Endothelial cell of umbilical vein (primary cell): ENCODE measurements at regions not wholly inside any gene's neighbourhood (a gene's known extent, or its start where the extent isn't known, plus 50 kb on each side); places are given as distances from the start of the nearest gene placed in this dataset.

ENCODE experiments used
- BruUV-seq: library from RNA; stranded (reverse); fragments of 400-500 nt; replicated peaks from 2 replicates; lab custom pipeline; 2021; lab: Mats Ljungman, UMichigan
- CTCF ChIA-PET: fragments of 300-600, 350-600 bp; sonication (Branson Sonifier 250); formaldehyde crosslinking; loops from one replicate; lab custom pipeline; 2021; ENCODE audit warnings: antibody characterized with exemption, inconsistent platforms; lab: Charles Lee
- POLR2A ChIA-PET: fragments of 300-600, 350-600 bp; sonication (Branson Sonifier 250); formaldehyde crosslinking; loops from one replicate; lab custom pipeline; 2021; ENCODE audit warnings: antibody characterized with exemption, inconsistent platforms; lab: Charles Lee
- DNase-seq: peaks from one replicate; pipeline ENCODE4 v3.0.0-alpha.2; 2011; ENCODE audit warnings: low read depth, low spot score
- FAIRE-seq: peaks from 2 replicates; lab custom pipeline; 2011; peaks lifted over from hg19 to GRCh38; lab: Jason Lieb, UNC
- H2AFZ ChIP-seq: 2 replicates; pipeline ENCODE4 v1.6.0; 2012; ENCODE audit warnings: low read depth, low read length, control low read depth, inconsistent platforms
- H3K27ac ChIP-seq: 2 replicates; pipeline ENCODE4 v1.5.1; 2011; ENCODE audit warnings: low read depth, mild to moderate bottlenecking, control low read depth, low read length, moderate library complexity; ENCODE audit not compliant: insufficient read depth
- H3K27me3 ChIP-seq, 2 experiments: 2 replicates each; pipeline versions ENCODE4 v1.6.0 to v1.6.1; 2011; ENCODE audit warnings: low read length in 2 of 2, mixed read lengths in 1 of 2; ENCODE audit not compliant: control insufficient read depth in 2 of 2, insufficient read depth in 2 of 2
- H3K36me3 ChIP-seq, 2 experiments: 2 replicates in 1 of 2; 3 replicates in 1 of 2; pipeline ENCODE4 v1.5.1; 2011; ENCODE audit warnings: low read length in 2 of 2, mild to moderate bottlenecking in 1 of 2, moderate library complexity in 1 of 2; ENCODE audit not compliant: control insufficient read depth in 2 of 2, insufficient read depth in 2 of 2; ENCODE audit errors: extremely low read depth in 1 of 2
- H3K4me1 ChIP-seq: 3 replicates; pipeline ENCODE4 v1.5.1; 2011; ENCODE audit warnings: mild to moderate bottlenecking, low read length; ENCODE audit not compliant: control insufficient read depth, insufficient read depth; ENCODE audit errors: extremely low read depth
- H3K4me2 ChIP-seq: 2 replicates; pipeline ENCODE4 v1.6.1; 2011; ENCODE audit warnings: low read length, control low read depth, mixed read lengths; ENCODE audit not compliant: insufficient read depth
- H3K4me3 ChIP-seq, 3 experiments: fragments of 200-600 bp in 1 of 3; sonication (generic), shearing (Covaris generic) in 1 of 3; replicated peaks in 1 of 3; 2 replicates each; pipeline ENCODE4 v1.5.1; 2011 to 2016; ENCODE audit warnings: control low read depth in 3 of 3, low read length in 3 of 3, mild to moderate bottlenecking in 2 of 3, inconsistent platforms in 1 of 3, low read depth in 1 of 3, moderate library complexity in 1 of 3; ENCODE audit not compliant: insufficient read depth in 1 of 3
- H3K79me2 ChIP-seq: 2 replicates; pipeline ENCODE4 v1.6.0; 2012; ENCODE audit warnings: low read length, inconsistent platforms; ENCODE audit not compliant: control insufficient read depth, insufficient read depth
- H3K9ac ChIP-seq: replicated peaks from 2 replicates; pipeline ENCODE3; 2011; ENCODE audit warnings: low read length, control low read depth; ENCODE audit not compliant: insufficient read depth; ENCODE audit errors: extremely low read depth
- H3K9me1 ChIP-seq: replicated peaks from 3 replicates; pipeline ENCODE4 v1.6.0; 2011; ENCODE audit warnings: mild to moderate bottlenecking, low read length; ENCODE audit not compliant: control insufficient read depth, insufficient read depth; ENCODE audit errors: extremely low read depth
- H3K9me3 ChIP-seq: replicated peaks from 2 replicates; pipeline ENCODE4 v1.5.1; 2012; ENCODE audit warnings: low read length, inconsistent platforms; ENCODE audit not compliant: control insufficient read depth, insufficient read depth
- H4K20me1 ChIP-seq: replicated peaks from 2 replicates; pipeline ENCODE3; 2011; ENCODE audit warnings: mild to moderate bottlenecking, low read length; ENCODE audit not compliant: control insufficient read depth, insufficient read depth; ENCODE audit errors: extremely low read depth
- CTCF ChIP-seq, 2 donors: IDR thresholded peaks; 1 replicate in 1 of 2; 2 replicates in 1 of 2; pipeline ENCODE4 v1.5.1; 2011; ENCODE audit warnings: low read length in 2 of 2, mild to moderate bottlenecking in 2 of 2, moderate library complexity in 2 of 2, control low read depth in 1 of 2, inconsistent platforms in 1 of 2, low read depth in 1 of 2; ENCODE audit not compliant: insufficient read depth in 1 of 2; ENCODE audit errors: extremely low read depth in 1 of 2
- EZH2 ChIP-seq: IDR thresholded peaks from 2 replicates; pipeline ENCODE4 v1.6.1; 2012; ENCODE audit warnings: borderline replicate concordance, low read depth, mild to moderate bottlenecking, moderate library complexity, low read length, inconsistent platforms; ENCODE audit not compliant: severe bottlenecking
- FOS ChIP-seq: IDR thresholded peaks from 2 replicates; pipeline ENCODE4 v1.6.1; 2011; ENCODE audit warnings: mild to moderate bottlenecking, low read length, moderate library complexity, borderline replicate concordance; ENCODE audit not compliant: insufficient read depth
- JUN ChIP-seq: IDR thresholded peaks from 2 replicates; pipeline ENCODE4 v1.6.1; 2011; ENCODE audit warnings: borderline replicate concordance, low read depth; ENCODE audit not compliant: insufficient read length, insufficient read depth
- MAX ChIP-seq: IDR thresholded peaks from 2 replicates; pipeline ENCODE4 v1.6.1; 2011; ENCODE audit not compliant: insufficient read depth, insufficient read length
- MYC ChIP-seq: IDR thresholded peaks from one replicate; pipeline ENCODE4 v1.6.1; 2011; ENCODE audit warnings: mild to moderate bottlenecking, low read depth, low read length
- dilution Hi-C: fragments of 300-500 bp; cut with MboI; formaldehyde crosslinking; loops from one replicate; pipeline ENCODE4 v1.15.0; 2019; ENCODE audit warnings: low sequenced_read_pairs; ENCODE audit not compliant: extremely low pct_ligation_motif_present
- intact Hi-C: fragments of 100-400 bp; cut with micrococcal nuclease; formaldehyde crosslinking; loops from one replicate; pipeline ENCODE4 v1.10.0; 2022

GRCh38 chr7:10759120-10759519 is 214.6 kb upstream of the PHF14 start:
- TF ChIP-seq FOS: no peak
- no peak for TF ChIP-seq JUN
- TF ChIP-seq MYC: no peak
- TF ChIP-seq MAX: no peak
- TF ChIP-seq EZH2: no peak
- dilution Hi-C loops: no loop called here
- H3K9ac ChIP-seq: no peak overlapping the region
- ChIA-PET POLR2A (no interaction called here), CTCF (no interaction called here)
- DNase-seq (no peak), FAIRE-seq (no peak)
- H3K4me1 ChIP-seq: no peaks in the 10 kb centered on the region
- no peak overlapping the region for H2AFZ ChIP-seq
- H3K27ac ChIP-seq: no peak overlapping the region
- no peaks in the 10 kb centered on the region for H3K36me3 ChIP-seq
- H4K20me1 ChIP-seq: no peaks in the 10 kb centered on the region
- H3K27me3 ChIP-seq: no peaks in the 10 kb centered on the region
- peaks cover 2% of the 10 kb centered on the region for H3K9me3 ChIP-seq
- no peak overlapping the region for H3K4me2 ChIP-seq
- intact Hi-C loops: no loop called here
- BruUV-seq: no TSS peak
- H3K79me2 ChIP-seq: no peaks in the 10 kb centered on the region
- H3K4me3 ChIP-seq: no peak overlapping the region
- H3K9me1 ChIP-seq: no peaks in the 10 kb centered on the region

- Histone ChIP-seq H3K9me3 (peaks cover 6% of the 10 kb centered on the region), H3K4me2 (no peak overlapping the region), H2AFZ (no peak overlapping the region), H4K20me1 (no peaks in the 10 kb centered on the region), H3K9me1 (no peaks in the 10 kb centered on the region), H3K9ac (no peak overlapping the region), H3K27me3 (no peaks in the 10 kb centered on the region), H3K36me3 (no peaks in the 10 kb centered on the region), H3K4me3 (no peak overlapping the region), H3K79me2 (no peaks in the 10 kb centered on the region), H3K4me1 (no peaks in the 10 kb centered on the region), H3K27ac (no peak overlapping the region)
- TF ChIP-seq CTCF (IDR thresholded peaks at IDR 0.05; ENCODE audit: extremely low read depth in 1 of 2, insufficient read depth in 1 of 2, low read depth in 1 of 2, low read length in 2 of 2) (no peak), FOS (no peak), EZH2 (no peak), MAX (no peak), JUN (no peak), MYC (no peak)
- BruUV-seq: no TSS peak
- intact Hi-C loops (no loop called here), dilution Hi-C loops (no loop called here)
- ChIA-PET CTCF (no interaction called here), POLR2A (no interaction called here)
- FAIRE-seq: no peak
- no peak for DNase-seq
Measured at GRCh38 chr7:10767771-10768170, 205.9 kb upstream of the PHF14 start.
